Liver (tissue), 3 donors: ENCODE measurements at regions not wholly inside any gene's neighbourhood (a gene's known extent, or its start where the extent isn't known, plus 50 kb on each side); places are given as distances from the start of the nearest gene placed in this dataset.

Experiments
- EGR1 ChIP-seq, 2 donors: IDR thresholded peaks; 2 replicates each; pipeline ENCODE4 v1.6.1; 2016 to 2018; ENCODE audit warnings: antibody characterized with exemption in 2 of 2, low read depth in 2 of 2
- FOXA1 ChIP-seq: IDR thresholded peaks from 2 replicates; pipeline ENCODE4 v1.6.1; 2016; ENCODE audit warnings: antibody characterized with exemption
- GABPA ChIP-seq, 2 donors: IDR thresholded peaks in 1 of 2; conservative IDR thresholded peaks in 1 of 2; 2 replicates each; pipeline ENCODE4 v1.6.1; 2016; ENCODE audit warnings: antibody characterized with exemption in 2 of 2, mild to moderate bottlenecking in 1 of 2, moderate library complexity in 1 of 2
- RAD21 ChIP-seq, 2 donors: IDR thresholded peaks; 2 replicates each; pipeline ENCODE4 v1.6.1; 2016; ENCODE audit warnings: antibody characterized with exemption in 2 of 2, mild to moderate bottlenecking in 2 of 2
- TAF1 ChIP-seq: conservative IDR thresholded peaks from 2 replicates; pipeline ENCODE4 v1.6.1; 2016; ENCODE audit warnings: antibody characterized with exemption, mild to moderate bottlenecking
- YY1 ChIP-seq: IDR thresholded peaks from 2 replicates; pipeline ENCODE4 v1.6.1; 2016; ENCODE audit warnings: antibody characterized with exemption, mild to moderate bottlenecking
- TF ChIP-seq, protein P1 (sequence below): IDR thresholded peaks from 2 replicates; pipeline ENCODE4 v1.6.1; 2016; ENCODE audit warnings: antibody characterized with exemption
- TF ChIP-seq, protein P2 (sequence below): fragments of 150-350 bp; IDR thresholded peaks from 2 replicates; pipeline ENCODE4 v1.5.1; 2017; ENCODE audit warnings: improper control_type of control experiment, low read depth, low read length; ENCODE audit not compliant: missing input control
- TF ChIP-seq, protein P3 (sequence below): IDR thresholded peaks from 2 replicates; pipeline ENCODE4 v1.6.1; 2016; ENCODE audit warnings: antibody characterized with exemption, mild to moderate bottlenecking
- TF ChIP-seq, protein P4 (sequence below): IDR thresholded peaks from 2 replicates; pipeline ENCODE4 v1.6.1; 2016; ENCODE audit warnings: antibody characterized with exemption
- donor health status: healthy.
- donor health status: healthy.

DNA sequence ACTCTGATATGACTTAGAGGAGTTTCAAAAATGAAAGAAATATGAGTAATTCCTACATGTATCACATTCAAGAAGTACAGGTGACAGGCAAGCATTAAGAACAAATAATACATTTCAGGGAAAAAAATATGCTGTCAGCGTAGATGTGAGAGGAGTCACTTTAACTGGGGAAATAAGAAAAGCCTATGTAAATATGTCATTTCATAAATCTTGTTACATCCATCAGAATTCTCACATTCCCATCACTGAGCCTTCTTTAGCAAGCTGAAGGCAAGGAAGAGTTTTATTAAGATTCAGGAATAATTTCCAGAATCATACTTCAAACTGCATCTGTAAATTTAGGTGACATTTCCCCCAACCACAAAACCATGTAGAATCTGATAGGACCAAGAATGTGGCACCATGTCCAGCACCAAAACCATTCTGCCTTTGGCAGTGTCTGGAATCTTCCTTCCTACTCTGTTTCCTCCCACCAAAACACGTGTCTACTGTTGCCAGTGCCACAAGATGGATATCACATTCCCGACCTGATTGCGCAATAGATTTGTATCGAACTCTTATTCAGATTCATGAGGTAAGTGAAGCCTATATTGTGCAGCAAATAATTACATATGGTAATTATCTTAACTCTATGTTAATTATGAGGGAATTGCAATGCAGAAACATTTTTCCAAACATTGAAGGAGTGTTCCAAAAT, 690.9 kb downstream of the ISL1 start:
- TF ChIP-seq, protein P1, sequence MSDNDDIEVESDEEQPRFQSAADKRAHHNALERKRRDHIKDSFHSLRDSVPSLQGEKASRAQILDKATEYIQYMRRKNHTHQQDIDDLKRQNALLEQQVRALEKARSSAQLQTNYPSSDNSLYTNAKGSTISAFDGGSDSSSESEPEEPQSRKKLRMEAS: no peak
- TF ChIP-seq, protein P2, sequence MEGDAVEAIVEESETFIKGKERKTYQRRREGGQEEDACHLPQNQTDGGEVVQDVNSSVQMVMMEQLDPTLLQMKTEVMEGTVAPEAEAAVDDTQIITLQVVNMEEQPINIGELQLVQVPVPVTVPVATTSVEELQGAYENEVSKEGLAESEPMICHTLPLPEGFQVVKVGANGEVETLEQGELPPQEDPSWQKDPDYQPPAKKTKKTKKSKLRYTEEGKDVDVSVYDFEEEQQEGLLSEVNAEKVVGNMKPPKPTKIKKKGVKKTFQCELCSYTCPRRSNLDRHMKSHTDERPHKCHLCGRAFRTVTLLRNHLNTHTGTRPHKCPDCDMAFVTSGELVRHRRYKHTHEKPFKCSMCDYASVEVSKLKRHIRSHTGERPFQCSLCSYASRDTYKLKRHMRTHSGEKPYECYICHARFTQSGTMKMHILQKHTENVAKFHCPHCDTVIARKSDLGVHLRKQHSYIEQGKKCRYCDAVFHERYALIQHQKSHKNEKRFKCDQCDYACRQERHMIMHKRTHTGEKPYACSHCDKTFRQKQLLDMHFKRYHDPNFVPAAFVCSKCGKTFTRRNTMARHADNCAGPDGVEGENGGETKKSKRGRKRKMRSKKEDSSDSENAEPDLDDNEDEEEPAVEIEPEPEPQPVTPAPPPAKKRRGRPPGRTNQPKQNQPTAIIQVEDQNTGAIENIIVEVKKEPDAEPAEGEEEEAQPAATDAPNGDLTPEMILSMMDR: no peak
- TF ChIP-seq GABPA (IDR thresholded peaks at IDR 0.05 in 1 of 2, conservative IDR thresholded peaks at IDR 0.05 in 1 of 2) (no peak), RAD21 (IDR thresholded peaks at IDR 0.05) (no peak), EGR1 (IDR thresholded peaks at IDR 0.05; ENCODE audit: low read depth in 2 of 2) (no peak), YY1 (no peak), TAF1 (no peak), FOXA1 (no peak)
- TF ChIP-seq, protein P3, sequence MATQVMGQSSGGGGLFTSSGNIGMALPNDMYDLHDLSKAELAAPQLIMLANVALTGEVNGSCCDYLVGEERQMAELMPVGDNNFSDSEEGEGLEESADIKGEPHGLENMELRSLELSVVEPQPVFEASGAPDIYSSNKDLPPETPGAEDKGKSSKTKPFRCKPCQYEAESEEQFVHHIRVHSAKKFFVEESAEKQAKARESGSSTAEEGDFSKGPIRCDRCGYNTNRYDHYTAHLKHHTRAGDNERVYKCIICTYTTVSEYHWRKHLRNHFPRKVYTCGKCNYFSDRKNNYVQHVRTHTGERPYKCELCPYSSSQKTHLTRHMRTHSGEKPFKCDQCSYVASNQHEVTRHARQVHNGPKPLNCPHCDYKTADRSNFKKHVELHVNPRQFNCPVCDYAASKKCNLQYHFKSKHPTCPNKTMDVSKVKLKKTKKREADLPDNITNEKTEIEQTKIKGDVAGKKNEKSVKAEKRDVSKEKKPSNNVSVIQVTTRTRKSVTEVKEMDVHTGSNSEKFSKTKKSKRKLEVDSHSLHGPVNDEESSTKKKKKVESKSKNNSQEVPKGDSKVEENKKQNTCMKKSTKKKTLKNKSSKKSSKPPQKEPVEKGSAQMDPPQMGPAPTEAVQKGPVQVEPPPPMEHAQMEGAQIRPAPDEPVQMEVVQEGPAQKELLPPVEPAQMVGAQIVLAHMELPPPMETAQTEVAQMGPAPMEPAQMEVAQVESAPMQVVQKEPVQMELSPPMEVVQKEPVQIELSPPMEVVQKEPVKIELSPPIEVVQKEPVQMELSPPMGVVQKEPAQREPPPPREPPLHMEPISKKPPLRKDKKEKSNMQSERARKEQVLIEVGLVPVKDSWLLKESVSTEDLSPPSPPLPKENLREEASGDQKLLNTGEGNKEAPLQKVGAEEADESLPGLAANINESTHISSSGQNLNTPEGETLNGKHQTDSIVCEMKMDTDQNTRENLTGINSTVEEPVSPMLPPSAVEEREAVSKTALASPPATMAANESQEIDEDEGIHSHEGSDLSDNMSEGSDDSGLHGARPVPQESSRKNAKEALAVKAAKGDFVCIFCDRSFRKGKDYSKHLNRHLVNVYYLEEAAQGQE: no peak
- TF ChIP-seq, protein P4, sequence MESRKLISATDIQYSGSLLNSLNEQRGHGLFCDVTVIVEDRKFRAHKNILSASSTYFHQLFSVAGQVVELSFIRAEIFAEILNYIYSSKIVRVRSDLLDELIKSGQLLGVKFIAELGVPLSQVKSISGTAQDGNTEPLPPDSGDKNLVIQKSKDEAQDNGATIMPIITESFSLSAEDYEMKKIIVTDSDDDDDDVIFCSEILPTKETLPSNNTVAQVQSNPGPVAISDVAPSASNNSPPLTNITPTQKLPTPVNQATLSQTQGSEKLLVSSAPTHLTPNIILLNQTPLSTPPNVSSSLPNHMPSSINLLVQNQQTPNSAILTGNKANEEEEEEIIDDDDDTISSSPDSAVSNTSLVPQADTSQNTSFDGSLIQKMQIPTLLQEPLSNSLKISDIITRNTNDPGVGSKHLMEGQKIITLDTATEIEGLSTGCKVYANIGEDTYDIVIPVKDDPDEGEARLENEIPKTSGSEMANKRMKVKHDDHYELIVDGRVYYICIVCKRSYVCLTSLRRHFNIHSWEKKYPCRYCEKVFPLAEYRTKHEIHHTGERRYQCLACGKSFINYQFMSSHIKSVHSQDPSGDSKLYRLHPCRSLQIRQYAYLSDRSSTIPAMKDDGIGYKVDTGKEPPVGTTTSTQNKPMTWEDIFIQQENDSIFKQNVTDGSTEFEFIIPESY: no peak
